Kidney epithelial cell (primary cell): ENCODE measurements at regions not wholly inside any gene's neighbourhood (a gene's known extent, or its start where the extent isn't known, plus 50 kb on each side); places are given as distances from the start of the nearest gene placed in this dataset.

ENCODE experiments used
- DNase-seq: peaks from one replicate; pipeline ENCODE4 v3.0.0-alpha.2; 2010; ENCODE audit warnings: low read depth
- H3K27me3 ChIP-seq: 2 replicates; pipeline ENCODE4 v1.6.0; 2011; ENCODE audit warnings: low read length; ENCODE audit not compliant: control insufficient read depth, insufficient read depth
- H3K36me3 ChIP-seq: 2 replicates; pipeline ENCODE4 v1.5.1; 2011; ENCODE audit warnings: low read length; ENCODE audit not compliant: control insufficient read depth, insufficient read depth
- H3K4me3 ChIP-seq: 2 replicates; pipeline ENCODE4 v1.5.1; 2011; ENCODE audit warnings: low read depth, mild to moderate bottlenecking, control low read depth, low read length
- TF ChIP-seq, protein P1 (sequence below): IDR thresholded peaks from 2 replicates; pipeline ENCODE4 v1.5.1; 2011; ENCODE audit warnings: mild to moderate bottlenecking, moderate library complexity, low read length, control low read depth, inconsistent platforms; ENCODE audit not compliant: insufficient read depth, poor library complexity, severe bottlenecking

- TF ChIP-seq, protein P1, sequence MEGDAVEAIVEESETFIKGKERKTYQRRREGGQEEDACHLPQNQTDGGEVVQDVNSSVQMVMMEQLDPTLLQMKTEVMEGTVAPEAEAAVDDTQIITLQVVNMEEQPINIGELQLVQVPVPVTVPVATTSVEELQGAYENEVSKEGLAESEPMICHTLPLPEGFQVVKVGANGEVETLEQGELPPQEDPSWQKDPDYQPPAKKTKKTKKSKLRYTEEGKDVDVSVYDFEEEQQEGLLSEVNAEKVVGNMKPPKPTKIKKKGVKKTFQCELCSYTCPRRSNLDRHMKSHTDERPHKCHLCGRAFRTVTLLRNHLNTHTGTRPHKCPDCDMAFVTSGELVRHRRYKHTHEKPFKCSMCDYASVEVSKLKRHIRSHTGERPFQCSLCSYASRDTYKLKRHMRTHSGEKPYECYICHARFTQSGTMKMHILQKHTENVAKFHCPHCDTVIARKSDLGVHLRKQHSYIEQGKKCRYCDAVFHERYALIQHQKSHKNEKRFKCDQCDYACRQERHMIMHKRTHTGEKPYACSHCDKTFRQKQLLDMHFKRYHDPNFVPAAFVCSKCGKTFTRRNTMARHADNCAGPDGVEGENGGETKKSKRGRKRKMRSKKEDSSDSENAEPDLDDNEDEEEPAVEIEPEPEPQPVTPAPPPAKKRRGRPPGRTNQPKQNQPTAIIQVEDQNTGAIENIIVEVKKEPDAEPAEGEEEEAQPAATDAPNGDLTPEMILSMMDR, result no peak
- no peak for DNase-seq
- Histone ChIP-seq H3K36me3 (no peaks in the 10 kb centered on the region), H3K27me3 (no peaks in the 10 kb centered on the region), H3K4me3 (no peak overlapping the region)
These were observed 208.0 kb upstream of the ANKH start for GRCh38 chr5:15079566-15079965.

GRCh38 chr5:15074651-15075050 is 203.1 kb upstream of the ANKH start:
- TF ChIP-seq, protein P1, result no peak
- H3K36me3 ChIP-seq, result no peaks in the 10 kb centered on the region
- DNase-seq, result no peak
- no peak overlapping the region for H3K4me3 ChIP-seq
- H3K27me3 ChIP-seq, result no peaks in the 10 kb centered on the region

DNA sequence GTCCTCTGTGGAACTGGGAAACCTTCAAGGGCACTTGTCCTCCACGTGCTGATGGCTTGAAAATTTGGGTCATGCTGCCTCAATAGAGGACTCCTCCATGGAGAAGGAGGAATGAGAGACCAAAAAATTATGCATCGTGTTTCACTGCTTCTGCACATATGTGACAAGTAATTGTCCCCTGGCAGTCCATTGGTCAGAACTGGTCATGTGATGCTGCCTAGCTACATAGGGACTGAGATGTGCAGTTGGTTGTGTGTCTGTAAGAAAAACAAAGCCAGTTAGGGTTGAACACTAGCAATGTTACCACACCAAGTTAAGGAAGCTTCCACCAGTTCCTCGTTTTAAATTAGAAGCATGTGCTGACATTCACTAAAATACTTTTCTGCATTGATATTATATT is 201.9 kb upstream of the ANKH start:
- Histone ChIP-seq H3K36me3 (no peaks in the 10 kb centered on the region), H3K4me3 (no peak overlapping the region), H3K27me3 (no peaks in the 10 kb centered on the region)
- DNase-seq, result no peak
- TF ChIP-seq, protein P1, result no peak

DNA sequence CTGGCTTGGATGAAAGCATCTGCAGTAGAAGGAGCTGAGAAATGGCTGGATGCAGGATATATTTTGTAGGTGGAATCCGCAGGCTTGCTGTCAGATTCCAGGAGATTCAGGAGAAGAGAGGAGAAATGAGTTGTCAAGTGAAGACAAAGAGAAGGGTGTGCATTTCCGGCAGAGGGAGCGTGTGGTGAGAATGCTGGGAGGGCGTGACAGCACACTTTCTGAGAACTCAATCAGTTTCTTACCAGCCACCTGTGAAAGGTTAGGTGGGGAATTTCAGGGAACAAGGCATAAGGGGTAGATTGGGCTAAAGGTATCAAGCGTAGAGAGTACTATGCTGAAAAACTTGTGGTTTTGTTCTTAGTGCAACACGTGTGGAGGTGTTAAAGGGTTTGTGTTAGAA is 199.3 kb upstream of the ANKH start:
- Histone ChIP-seq H3K36me3 (no peaks in the 10 kb centered on the region), H3K4me3 (no peak overlapping the region)

DNA sequence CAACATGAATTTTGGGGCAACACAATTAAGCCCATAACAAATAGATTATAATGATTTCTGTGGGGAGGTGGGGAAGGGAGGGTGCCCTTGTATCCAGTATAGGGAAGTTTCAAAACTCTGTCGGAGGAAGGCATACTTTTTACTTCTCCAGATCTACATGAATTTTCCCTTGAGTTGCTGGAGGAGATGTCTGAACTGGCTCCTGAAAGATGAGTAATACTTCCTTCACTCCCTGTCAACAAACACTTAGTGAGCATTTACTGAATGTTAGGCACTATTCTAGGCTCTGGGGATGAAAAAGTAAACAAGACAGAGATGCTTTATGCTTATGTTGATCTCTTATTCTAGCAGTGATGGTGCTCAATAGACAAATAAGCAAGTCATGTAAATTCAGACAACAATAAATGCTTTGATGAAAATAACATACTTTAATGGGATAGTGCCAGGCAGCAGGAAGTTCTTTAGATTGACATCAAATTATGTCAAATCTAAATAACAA is 197.9 kb upstream of the ANKH start:
- H3K4me3 ChIP-seq, result no peak overlapping the region
- TF ChIP-seq, protein P1, result no peak
- H3K27me3 ChIP-seq, result no peaks in the 10 kb centered on the region
- DNase-seq, result no peak
- H3K36me3 ChIP-seq, result no peaks in the 10 kb centered on the region

More for the DNA sequence above, 199.3 kb upstream of the ANKH start:
- DNase-seq, result no peak
- no peaks in the 10 kb centered on the region for H3K27me3 ChIP-seq
- TF ChIP-seq, protein P1, result no peak

GRCh38 chr5:15065091-15065490 is 193.5 kb upstream of the ANKH start:
- H3K27me3 ChIP-seq, result no peaks in the 10 kb centered on the region
- no peaks in the 10 kb centered on the region for H3K36me3 ChIP-seq
- TF ChIP-seq, protein P1, result no peak
- no peak for DNase-seq
- no peak overlapping the region for H3K4me3 ChIP-seq
